Testis (tissue), 2 donors: ENCODE measurements at regions not wholly inside any gene's neighbourhood (a gene's known extent, or its start where the extent isn't known, plus 50 kb on each side); places are given as distances from the start of the nearest gene placed in this dataset.

Source experiments
- POLR2A ChIP-seq: fragments of 450-650 bp; IDR thresholded peaks from one replicate; pipeline ENCODE4 v1.6.1; 2017; ENCODE audit warnings: antibody characterized with exemption, mild to moderate bottlenecking, moderate library complexity
- TF ChIP-seq, protein P1 (sequence below), 3 experiments: fragments of 450-650 bp in 2 of 3; fragments of 200-600 bp in 1 of 3; sonication (generic) in 1 of 3; IDR thresholded peaks; one replicate each; pipeline ENCODE4 v1.5.1; 2016 to 2019; ENCODE audit warnings: antibody characterized with exemption in 3 of 3, mild to moderate bottlenecking in 2 of 3, moderate library complexity in 1 of 3

DNA sequence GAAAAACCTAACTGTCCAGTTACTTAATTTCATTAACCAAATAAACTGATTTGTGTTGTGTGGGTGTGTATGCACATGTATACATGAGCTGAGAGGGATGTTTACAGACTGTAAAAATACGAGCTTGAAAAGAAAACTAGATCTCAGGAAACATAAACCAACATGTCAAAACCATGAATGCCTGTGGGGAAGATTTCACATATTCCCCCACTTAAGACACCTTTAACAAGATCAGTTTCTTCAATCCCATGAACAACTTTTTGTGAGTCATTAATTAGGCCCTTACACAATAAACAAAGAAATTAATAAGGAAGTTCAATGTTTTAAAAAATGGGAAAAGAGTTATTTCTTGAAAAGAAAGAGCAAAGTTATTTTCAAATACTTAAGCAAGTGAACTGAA is 170.8 kb downstream of the ZNF674 start:
- TF ChIP-seq, protein P1, sequence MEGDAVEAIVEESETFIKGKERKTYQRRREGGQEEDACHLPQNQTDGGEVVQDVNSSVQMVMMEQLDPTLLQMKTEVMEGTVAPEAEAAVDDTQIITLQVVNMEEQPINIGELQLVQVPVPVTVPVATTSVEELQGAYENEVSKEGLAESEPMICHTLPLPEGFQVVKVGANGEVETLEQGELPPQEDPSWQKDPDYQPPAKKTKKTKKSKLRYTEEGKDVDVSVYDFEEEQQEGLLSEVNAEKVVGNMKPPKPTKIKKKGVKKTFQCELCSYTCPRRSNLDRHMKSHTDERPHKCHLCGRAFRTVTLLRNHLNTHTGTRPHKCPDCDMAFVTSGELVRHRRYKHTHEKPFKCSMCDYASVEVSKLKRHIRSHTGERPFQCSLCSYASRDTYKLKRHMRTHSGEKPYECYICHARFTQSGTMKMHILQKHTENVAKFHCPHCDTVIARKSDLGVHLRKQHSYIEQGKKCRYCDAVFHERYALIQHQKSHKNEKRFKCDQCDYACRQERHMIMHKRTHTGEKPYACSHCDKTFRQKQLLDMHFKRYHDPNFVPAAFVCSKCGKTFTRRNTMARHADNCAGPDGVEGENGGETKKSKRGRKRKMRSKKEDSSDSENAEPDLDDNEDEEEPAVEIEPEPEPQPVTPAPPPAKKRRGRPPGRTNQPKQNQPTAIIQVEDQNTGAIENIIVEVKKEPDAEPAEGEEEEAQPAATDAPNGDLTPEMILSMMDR (IDR thresholded peaks at IDR 0.05): no peak
- TF ChIP-seq POLR2A: no peak
